GM18858 (cell line): ENCODE measurements at regions not wholly inside any gene's neighbourhood (a gene's known extent, or its start where the extent isn't known, plus 50 kb on each side); places are given as distances from the start of the nearest gene placed in this dataset.

Experiments used
- ATAC-seq: cut with Tn5 transposase; IDR thresholded peaks from one replicate; pipeline ENCODE4 v1.9.1; 2021; ENCODE audit not compliant: unreplicated experiment

- no peak for ATAC-seq
These were observed 50.6 kb upstream of the YWHAQ start for GRCh38 chr2:9681427-9681817.

GRCh38 chr2:9685637-9686036 lies 54.8 kb upstream of the YWHAQ start:
- no peak for ATAC-seq

- no peak for ATAC-seq
These were observed 55.3 kb upstream of the YWHAQ start for GRCh38 chr2:9686061-9686460.

- ATAC-seq, result no peak
These were observed 59.5 kb upstream of the YWHAQ start for GRCh38 chr2:9690252-9690651.

GRCh38 chr2:9690716-9691498 lies 60.1 kb upstream of the YWHAQ start:
- ATAC-seq, result no peak

GRCh38 chr2:9692456-9693195 lies 61.8 kb upstream of the YWHAQ start:
- ATAC-seq, result no peak

GRCh38 chr2:9693196-9693491 lies 62.3 kb upstream of the YWHAQ start:
- no peak for ATAC-seq

- ATAC-seq, result no peak
These were observed 62.8 kb upstream of the YWHAQ start for GRCh38 chr2:9693646-9694045.

GRCh38 chr2:9694661-9695234 lies 64.0 kb upstream of the YWHAQ start:
- ATAC-seq, result no peak

- ATAC-seq, result no peak
These were observed 65.1 kb upstream of the YWHAQ start for GRCh38 chr2:9695941-9696340.

GRCh38 chr2:9696731-9697130 lies 65.9 kb upstream of the YWHAQ start:
- ATAC-seq, result no peak

- ATAC-seq, result no peak
These were observed 67.1 kb upstream of the YWHAQ start for GRCh38 chr2:9697909-9698308.

GRCh38 chr2:9699139-9700108 lies 68.6 kb upstream of the YWHAQ start:
- no peak for ATAC-seq

- no peak for ATAC-seq
These were observed 69.3 kb upstream of the YWHAQ start for GRCh38 chr2:9700109-9700495.

GRCh38 chr2:9702604-9703084 lies 71.8 kb upstream of the YWHAQ start:
- no peak for ATAC-seq

- ATAC-seq, result no peak
These were observed 72.4 kb upstream of the YWHAQ start for GRCh38 chr2:9703085-9703678.

- ATAC-seq, result no peak
These were observed 73.0 kb upstream of the YWHAQ start for GRCh38 chr2:9703701-9704221.

GRCh38 chr2:9704600-9704999 lies 73.8 kb upstream of the YWHAQ start:
- ATAC-seq, result no peak

GRCh38 chr2:9705196-9705595 lies 74.4 kb upstream of the YWHAQ start:
- ATAC-seq, result no peak

- no peak for ATAC-seq
These were observed 76.2 kb upstream of the YWHAQ start for GRCh38 chr2:9707008-9707407.
